ENCODE measurements at regions not wholly inside any gene's neighbourhood (a gene's known extent, or its start where the extent isn't known, plus 50 kb on each side); places are given as distances from the start of the nearest gene placed in this dataset.

- TF ChIP-seq EZH2 (IDR thresholded peaks at IDR 0.05; ENCODE audit: insufficient read depth, poor library complexity, severe bottlenecking) = no peak
- TF ChIP-seq EZH2phosphoT487 (IDR thresholded peaks at IDR 0.05; ENCODE audit: insufficient read depth, low read depth) = no peak
Observed at GRCh38 chr5:158234323-158235158, 375.6 kb upstream of the CLINT1 start.

Measured in GM23248 (cell line).